Kidney (tissue), 13 donors: ENCODE measurements at regions not wholly inside any gene's neighbourhood (a gene's known extent, or its start where the extent isn't known, plus 50 kb on each side); places are given as distances from the start of the nearest gene placed in this dataset.

ENCODE experiments used
- DNase-seq, 5 donors: peaks; one replicate each; pipeline ENCODE4 v3.0.0-alpha.2; 2013 to 2020
- FAIRE-seq: peaks from 2 replicates; lab custom pipeline; 2012; peaks lifted over from hg19 to GRCh38; lab: Jason Lieb, UNC
- H3K27ac ChIP-seq, 2 donors: one replicate each; pipeline ENCODE4 v1.7.0; 2013; ENCODE audit warnings: low read depth in 2 of 2, low read length in 2 of 2, inconsistent platforms in 1 of 2
- H3K27me3 ChIP-seq: one replicate; pipeline ENCODE4 v1.7.1; 2013; ENCODE audit warnings: low read length, inconsistent platforms; ENCODE audit not compliant: control insufficient read depth, insufficient read depth
- H3K36me3 ChIP-seq, 3 donors: one replicate each; pipeline versions ENCODE4 v1.7.0 to v1.7.1; 2013; ENCODE audit warnings: low read length in 3 of 3, control low read depth in 1 of 3, inconsistent platforms in 1 of 3; ENCODE audit not compliant: insufficient read depth in 3 of 3, control insufficient read depth in 2 of 3
- H3K4me1 ChIP-seq, 3 donors: one replicate each; pipeline versions ENCODE4 v1.7.0 to v1.7.1; 2013; ENCODE audit warnings: low read length in 3 of 3, inconsistent platforms in 1 of 3, low read depth in 1 of 3; ENCODE audit not compliant: control insufficient read depth in 2 of 3, insufficient read depth in 2 of 3
- H3K4me3 ChIP-seq, 3 donors: one replicate each; pipeline versions ENCODE4 v1.7.0 to v1.8.1; 2013; ENCODE audit warnings: low read length in 3 of 3, control low read depth in 1 of 3, inconsistent platforms in 1 of 3
- H3K9ac ChIP-seq, 3 donors: one replicate each; pipeline versions ENCODE4 v1.7.0 to v1.7.1; 2013; ENCODE audit warnings: low read length in 3 of 3, control low read depth in 1 of 3, inconsistent platforms in 1 of 3
- H3K9me3 ChIP-seq, 3 donors: one replicate each; pipeline versions ENCODE4 v1.7.0 to v1.7.1; 2013; ENCODE audit warnings: low read length in 3 of 3, control low read depth in 1 of 3, inconsistent platforms in 1 of 3; ENCODE audit not compliant: control insufficient read depth in 2 of 3, insufficient read depth in 1 of 3
- intact Hi-C: fragments of 100-400 bp; cut with DNase I; formaldehyde crosslinking; loops from one replicate; pipeline ENCODE4 v1.11.1; 2022
- TF ChIP-seq, protein P1 (sequence below): IDR thresholded peaks from 3 replicates; pipeline ENCODE4 v1.5.1; 2012; ENCODE audit warnings: mild to moderate bottlenecking, moderate library complexity, borderline replicate concordance; ENCODE audit not compliant: insufficient read depth; ENCODE audit errors: extremely low read depth
- donor health status: control.
- donor health status: control.
- donor health status: control.
- donor health status: control.
- donor health status: control.
- donor health status: DM: yes; HTN: yes; CAD: no.
- donor health status: Normal renal cell carcinoma (clear cell type).

DNA sequence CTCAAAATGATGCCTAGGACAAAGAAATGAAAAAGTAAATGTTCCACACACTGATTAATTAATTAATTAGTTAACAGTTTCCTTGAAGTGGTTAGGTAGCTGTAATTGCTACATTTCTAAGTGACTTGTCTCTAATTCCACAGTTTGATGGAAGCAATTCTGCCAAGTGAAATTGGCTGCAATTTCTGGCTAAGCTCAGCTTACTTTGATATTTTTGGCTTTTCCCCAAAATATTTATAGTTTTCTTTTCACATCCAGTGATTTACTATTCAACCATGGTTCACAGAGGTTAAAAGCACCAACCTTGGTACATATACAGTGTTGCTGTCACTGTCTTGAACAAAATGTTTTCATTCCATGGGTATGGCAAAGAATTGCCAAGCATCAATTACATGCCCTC is 459.5 kb upstream of the CDH20 start:
- Histone ChIP-seq H3K27me3 (no peaks in the 10 kb centered on the region), H3K9me3 (no peaks in the 10 kb centered on the region), H3K4me3 (no peak overlapping the region), H3K27ac (no peak overlapping the region), H3K36me3 (no peaks in the 10 kb centered on the region), H3K9ac (no peak overlapping the region), H3K4me1 (no peaks in the 10 kb centered on the region)
- intact Hi-C loops: no loop called here
- TF ChIP-seq, protein P1, sequence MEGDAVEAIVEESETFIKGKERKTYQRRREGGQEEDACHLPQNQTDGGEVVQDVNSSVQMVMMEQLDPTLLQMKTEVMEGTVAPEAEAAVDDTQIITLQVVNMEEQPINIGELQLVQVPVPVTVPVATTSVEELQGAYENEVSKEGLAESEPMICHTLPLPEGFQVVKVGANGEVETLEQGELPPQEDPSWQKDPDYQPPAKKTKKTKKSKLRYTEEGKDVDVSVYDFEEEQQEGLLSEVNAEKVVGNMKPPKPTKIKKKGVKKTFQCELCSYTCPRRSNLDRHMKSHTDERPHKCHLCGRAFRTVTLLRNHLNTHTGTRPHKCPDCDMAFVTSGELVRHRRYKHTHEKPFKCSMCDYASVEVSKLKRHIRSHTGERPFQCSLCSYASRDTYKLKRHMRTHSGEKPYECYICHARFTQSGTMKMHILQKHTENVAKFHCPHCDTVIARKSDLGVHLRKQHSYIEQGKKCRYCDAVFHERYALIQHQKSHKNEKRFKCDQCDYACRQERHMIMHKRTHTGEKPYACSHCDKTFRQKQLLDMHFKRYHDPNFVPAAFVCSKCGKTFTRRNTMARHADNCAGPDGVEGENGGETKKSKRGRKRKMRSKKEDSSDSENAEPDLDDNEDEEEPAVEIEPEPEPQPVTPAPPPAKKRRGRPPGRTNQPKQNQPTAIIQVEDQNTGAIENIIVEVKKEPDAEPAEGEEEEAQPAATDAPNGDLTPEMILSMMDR: no peak
- FAIRE-seq: no peak
- DNase-seq: peak in 2 of 5 donors; percentile 7 to 8

GRCh38 chr18:60875957-60876507 is 457.2 kb upstream of the CDH20 start:
- FAIRE-seq: no peak

DNA sequence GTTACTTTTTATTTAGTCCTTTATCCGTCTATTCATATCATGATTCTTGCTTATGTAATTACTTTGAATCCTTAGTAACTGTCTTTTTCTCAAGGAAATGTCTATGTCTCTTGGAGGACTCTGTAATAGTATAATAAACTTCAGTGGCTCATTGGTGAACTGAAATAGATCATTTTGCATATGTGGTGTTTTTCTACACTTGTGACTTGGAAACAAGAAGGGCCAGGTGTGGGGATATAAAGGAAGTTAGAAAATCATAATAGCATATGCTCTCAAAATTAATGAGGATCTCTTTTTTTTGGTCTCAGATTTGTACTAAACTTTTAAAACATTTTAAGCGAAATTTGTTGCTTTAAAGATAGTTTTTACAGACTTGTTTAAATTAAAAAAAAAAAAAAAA is 453.0 kb upstream of the CDH20 start:
- Histone ChIP-seq H3K4me3 (no peak overlapping the region), H3K9me3 (no peaks in the 10 kb centered on the region), H3K27ac (no peak overlapping the region), H3K36me3 (no peaks in the 10 kb centered on the region), H3K27me3 (no peaks in the 10 kb centered on the region), H3K4me1 (no peaks in the 10 kb centered on the region), H3K9ac (no peak overlapping the region)
- DNase-seq: no peak
- intact Hi-C loops: no loop called here
- TF ChIP-seq, protein P1: no peak
- no peak for FAIRE-seq

More at GRCh38 chr18:60875957-60876507, 457.2 kb upstream of the CDH20 start:
- intact Hi-C loops: no loop called here
- Histone ChIP-seq H3K36me3 (no peaks in the 10 kb centered on the region), H3K4me3 (no peak overlapping the region), H3K27ac (no peak overlapping the region), H3K27me3 (no peaks in the 10 kb centered on the region), H3K9ac (no peak overlapping the region), H3K9me3 (no peaks in the 10 kb centered on the region), H3K4me1 (no peaks in the 10 kb centered on the region)
- TF ChIP-seq, protein P1: no peak
- DNase-seq: no peak

- H3K4me3 ChIP-seq: no peak overlapping the region
- TF ChIP-seq, protein P1: no peak
- H3K9ac ChIP-seq: no peak overlapping the region
- intact Hi-C loops: no loop called here
- no peaks in the 10 kb centered on the region for H3K36me3 ChIP-seq
- H3K27me3 ChIP-seq: no peaks in the 10 kb centered on the region
- no peaks in the 10 kb centered on the region for H3K9me3 ChIP-seq
- H3K27ac ChIP-seq: no peak overlapping the region
- no peaks in the 10 kb centered on the region for H3K4me1 ChIP-seq
- FAIRE-seq: no peak
- no peak for DNase-seq
These were observed 449.6 kb upstream of the CDH20 start for GRCh38 chr18:60883587-60883986.
